22Rv1 (cell line): ENCODE measurements at regions not wholly inside any gene's neighbourhood (a gene's known extent, or its start where the extent isn't known, plus 50 kb on each side); places are given as distances from the start of the nearest gene placed in this dataset.

Source experiments
- CTCF ChIP-seq: fragments of 450-650 bp; IDR thresholded peaks from 2 replicates; pipeline ENCODE4 v1.5.1; 2017; ENCODE audit warnings: mild to moderate bottlenecking
- ZFX ChIP-seq: fragments of 450-650 bp; IDR thresholded peaks from 2 replicates; pipeline ENCODE4 v1.6.1; 2017; ENCODE audit warnings: antibody characterized with exemption, borderline replicate concordance

- TF ChIP-seq CTCF (no peak), ZFX (no peak)
Measured at GRCh38 chr13:39867807-39868206, 212.3 kb downstream of the COG6 start.
